Loucy (cell line): ENCODE measurements at regions not wholly inside any gene's neighbourhood (a gene's known extent, or its start where the extent isn't known, plus 50 kb on each side); places are given as distances from the start of the nearest gene placed in this dataset.

Source experiments
- CTCF ChIP-seq: fragments of 200-600 bp; sonication (generic); conservative IDR thresholded peaks from 2 replicates; pipeline ENCODE4 v1.5.1; 2014; ENCODE audit warnings: mild to moderate bottlenecking, antibody characterized with exemption, low read length
- EZH2phosphoT487 ChIP-seq: fragments of 200-600 bp; IDR thresholded peaks from 2 replicates; pipeline ENCODE4 v1.6.1; 2018; ENCODE audit warnings: antibody characterized with exemption, mild to moderate bottlenecking, moderate library complexity, borderline replicate concordance

GRCh38 chr20:23212011-23212410, 125.9 kb upstream of the CD93 start:
- TF ChIP-seq CTCF (no peak), EZH2phosphoT487 (no peak)
